ENCODE measurements at regions not wholly inside any gene's neighbourhood (a gene's known extent, or its start where the extent isn't known, plus 50 kb on each side); places are given as distances from the start of the nearest gene placed in this dataset.

DNA sequence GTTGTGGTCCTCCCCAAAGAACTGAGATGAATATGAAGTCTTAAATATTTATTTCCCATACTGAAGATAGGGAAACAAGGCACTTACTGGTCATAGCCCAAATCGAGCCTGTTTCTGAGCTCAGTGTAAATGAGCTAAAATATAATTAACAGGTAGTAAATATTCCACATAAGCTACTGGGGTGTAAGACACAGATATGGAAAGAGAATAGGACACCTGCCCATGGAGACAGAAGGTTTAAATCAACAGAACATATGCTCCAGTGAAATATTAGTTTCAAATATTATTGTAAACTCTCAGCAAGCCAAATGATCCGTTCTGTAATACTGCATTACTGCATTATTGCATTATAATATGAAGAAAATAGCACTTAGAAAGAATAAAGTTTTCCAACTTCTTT is 537.9 kb downstream of the ANKRD7 start:
- Histone ChIP-seq H2AFZ (ENCODE audit: low read depth, low read length) (no peak overlapping the region), H2BK120ac (ENCODE audit: low read depth, low read length) (no peak overlapping the region), H2BK15ac (ENCODE audit: low read depth, poor library complexity, severe bottlenecking) (no peak overlapping the region), H4K8ac (ENCODE audit: low read length) (no peak overlapping the region), H3K9ac (ENCODE audit: low read length) (no peak overlapping the region), H3K18ac (ENCODE audit: low read depth in 1 of 2, low read length in 2 of 2) (no peak overlapping the region), H3K14ac (ENCODE audit: low read length in 2 of 2) (no peak overlapping the region), H3K27me3 (ENCODE audit: control insufficient read depth in 1 of 2, insufficient read depth in 1 of 2, low read length in 2 of 2) (no peaks in the 10 kb centered on the region), H3K4me3 (ENCODE audit: insufficient read depth in 1 of 2, low read depth in 1 of 2, low read length in 2 of 2) (no peak overlapping the region), H2BK12ac (ENCODE audit: low read length in 2 of 2) (no peak overlapping the region), H3K9me3 (ENCODE audit: control insufficient read depth, low read length) (no peaks in the 10 kb centered on the region), H2AK5ac (ENCODE audit: low read length, severe bottlenecking) (no peak overlapping the region), H3K27ac (ENCODE audit: low read length, poor library complexity, severe bottlenecking) (no peak overlapping the region), H3K4ac (ENCODE audit: low read depth in 1 of 2, low read length in 2 of 2) (no peak overlapping the region), H3K79me1 (replicated peaks; ENCODE audit: low read length, poor library complexity, severe bottlenecking) (no peaks in the 10 kb centered on the region), H2BK5ac (ENCODE audit: low read depth, low read length, poor library complexity, severe bottlenecking) (no peak overlapping the region), H4K91ac (ENCODE audit: low read length) (no peak overlapping the region), H3K4me1 (ENCODE audit: control insufficient read depth, insufficient read depth, low read depth, low read length) (no peaks in the 10 kb centered on the region), H3K23ac (ENCODE audit: low read length in 2 of 2) (no peak overlapping the region), H3K36me3 (ENCODE audit: control insufficient read depth in 1 of 2, insufficient read depth in 2 of 2, low read depth in 1 of 2, low read length in 2 of 2) (no peaks in the 10 kb centered on the region), H3K4me2 (ENCODE audit: low read length, poor library complexity, severe bottlenecking) (no peak overlapping the region)
- DNase-seq, result no peak
- no CpG with 5 or more reads among the region's 2 CpGs for WGBS

DNA sequence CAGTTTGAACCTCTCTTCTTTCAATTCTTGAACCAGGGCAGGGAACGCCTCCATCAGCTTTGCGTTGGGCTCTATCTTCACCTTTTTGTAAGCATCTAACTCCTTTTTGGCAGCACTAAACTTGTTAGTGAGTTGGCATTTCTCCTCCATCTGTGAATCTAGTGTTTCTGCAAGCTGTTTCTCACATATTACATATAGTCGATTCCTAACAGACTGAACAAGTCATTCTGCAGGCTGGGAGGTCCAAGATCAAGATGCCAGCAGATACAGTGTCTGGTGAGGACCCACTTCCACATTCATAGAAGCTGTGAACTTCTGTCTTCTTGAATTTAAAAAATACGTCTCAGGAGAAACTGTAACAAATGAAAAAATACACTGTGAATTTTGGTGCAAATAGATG is 539.7 kb downstream of the ANKRD7 start:
- Histone ChIP-seq H3K4me2 (ENCODE audit: low read length, poor library complexity, severe bottlenecking) (no peak overlapping the region), H3K18ac (ENCODE audit: low read depth in 1 of 2, low read length in 2 of 2) (no peak overlapping the region), H2AK5ac (ENCODE audit: low read length, severe bottlenecking) (no peak overlapping the region), H2BK5ac (ENCODE audit: low read depth, low read length, poor library complexity, severe bottlenecking) (no peak overlapping the region), H3K27ac (ENCODE audit: low read length, poor library complexity, severe bottlenecking) (no peak overlapping the region), H2BK12ac (ENCODE audit: low read length in 2 of 2) (no peak overlapping the region), H3K27me3 (ENCODE audit: control insufficient read depth in 1 of 2, insufficient read depth in 1 of 2, low read length in 2 of 2) (no peaks in the 10 kb centered on the region), H3K4me3 (ENCODE audit: insufficient read depth in 1 of 2, low read depth in 1 of 2, low read length in 2 of 2) (no peak overlapping the region), H3K79me1 (replicated peaks; ENCODE audit: low read length, poor library complexity, severe bottlenecking) (no peaks in the 10 kb centered on the region), H2BK120ac (ENCODE audit: low read depth, low read length) (no peak overlapping the region), H3K36me3 (ENCODE audit: control insufficient read depth in 1 of 2, insufficient read depth in 2 of 2, low read depth in 1 of 2, low read length in 2 of 2) (no peaks in the 10 kb centered on the region), H2AFZ (ENCODE audit: low read depth, low read length) (no peak overlapping the region), H3K4ac (ENCODE audit: low read depth in 1 of 2, low read length in 2 of 2) (no peak overlapping the region), H4K8ac (ENCODE audit: low read length) (no peak overlapping the region), H2BK15ac (ENCODE audit: low read depth, poor library complexity, severe bottlenecking) (no peak overlapping the region), H4K91ac (ENCODE audit: low read length) (no peak overlapping the region), H3K14ac (ENCODE audit: low read length in 2 of 2) (no peak overlapping the region), H3K4me1 (ENCODE audit: control insufficient read depth, insufficient read depth, low read depth, low read length) (no peaks in the 10 kb centered on the region), H3K9me3 (ENCODE audit: control insufficient read depth, low read length) (no peaks in the 10 kb centered on the region), H3K23ac (ENCODE audit: low read length in 2 of 2) (no peak overlapping the region), H3K9ac (ENCODE audit: low read length) (no peak overlapping the region)
- 91% methylated on average over 4 of the region's 4 CpGs for WGBS
- no peak for DNase-seq

DNA sequence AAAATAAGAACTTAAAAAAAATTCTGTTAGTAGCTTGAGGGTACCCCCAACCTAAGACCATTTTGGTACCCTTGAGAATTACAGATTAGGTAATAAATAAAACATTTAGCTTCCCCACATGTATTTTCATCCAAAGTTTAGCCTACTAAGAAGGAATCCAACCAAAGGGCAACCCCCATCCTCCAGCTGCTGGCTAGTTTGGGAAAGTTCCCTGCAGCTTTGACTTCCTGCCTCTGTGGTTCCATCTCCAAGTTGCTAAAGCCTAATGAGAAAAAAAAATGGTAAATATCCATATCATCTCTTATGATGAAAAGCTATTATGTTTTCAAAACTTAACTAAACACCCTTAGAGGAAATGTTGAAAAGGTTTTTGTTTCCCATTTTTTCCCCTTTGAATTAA is 547.2 kb downstream of the ANKRD7 start:
- Histone ChIP-seq H3K36me3 (ENCODE audit: control insufficient read depth in 1 of 2, insufficient read depth in 2 of 2, low read depth in 1 of 2, low read length in 2 of 2) (no peaks in the 10 kb centered on the region), H2BK12ac (ENCODE audit: low read length in 2 of 2) (no peak overlapping the region), H2AK5ac (ENCODE audit: low read length, severe bottlenecking) (no peak overlapping the region), H3K9me3 (ENCODE audit: control insufficient read depth, low read length) (no peaks in the 10 kb centered on the region), H3K4me1 (ENCODE audit: control insufficient read depth, insufficient read depth, low read depth, low read length) (no peaks in the 10 kb centered on the region), H4K8ac (ENCODE audit: low read length) (no peak overlapping the region), H2BK5ac (ENCODE audit: low read depth, low read length, poor library complexity, severe bottlenecking) (no peak overlapping the region), H3K9ac (ENCODE audit: low read length) (no peak overlapping the region), H2BK120ac (ENCODE audit: low read depth, low read length) (no peak overlapping the region), H3K18ac (ENCODE audit: low read depth in 1 of 2, low read length in 2 of 2) (no peak overlapping the region), H3K4ac (ENCODE audit: low read depth in 1 of 2, low read length in 2 of 2) (no peak overlapping the region), H3K27ac (ENCODE audit: low read length, poor library complexity, severe bottlenecking) (no peak overlapping the region), H4K91ac (ENCODE audit: low read length) (no peak overlapping the region), H3K4me3 (ENCODE audit: insufficient read depth in 1 of 2, low read depth in 1 of 2, low read length in 2 of 2) (no peak overlapping the region), H2AFZ (ENCODE audit: low read depth, low read length) (no peak overlapping the region), H3K79me1 (replicated peaks; ENCODE audit: low read length, poor library complexity, severe bottlenecking) (no peaks in the 10 kb centered on the region), H2BK15ac (ENCODE audit: low read depth, poor library complexity, severe bottlenecking) (no peak overlapping the region), H3K14ac (ENCODE audit: low read length in 2 of 2) (no peak overlapping the region), H3K27me3 (ENCODE audit: control insufficient read depth in 1 of 2, insufficient read depth in 1 of 2, low read length in 2 of 2) (no peaks in the 10 kb centered on the region), H3K23ac (ENCODE audit: low read length in 2 of 2) (no peak overlapping the region), H3K4me2 (ENCODE audit: low read length, poor library complexity, severe bottlenecking) (no peak overlapping the region)
- DNase-seq, result no peak

DNA sequence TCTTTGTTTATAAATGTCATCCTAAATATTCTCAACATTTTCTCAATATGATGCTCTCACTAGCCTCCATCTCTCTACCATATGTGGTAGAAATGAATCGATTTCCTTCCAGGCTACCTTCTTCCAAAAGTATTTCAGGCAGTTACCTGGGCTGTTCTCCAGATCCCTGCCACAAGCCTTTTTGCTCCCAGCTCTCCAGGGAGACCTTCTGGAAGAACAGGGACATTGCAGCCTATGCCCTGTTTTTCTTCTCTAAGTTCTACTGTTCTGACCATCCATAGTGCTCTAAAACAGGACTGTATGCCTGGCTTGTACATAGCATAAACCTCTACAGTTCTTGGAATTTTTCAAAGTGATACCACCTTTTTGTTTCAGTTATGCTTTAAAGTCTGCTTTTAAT is 552.8 kb downstream of the ANKRD7 start:
- H3K27me3 ChIP-seq (ENCODE audit: control insufficient read depth in 1 of 2, insufficient read depth in 1 of 2, low read length in 2 of 2), result no peaks in the 10 kb centered on the region
- no peak overlapping the region for H2AFZ ChIP-seq (ENCODE audit: low read depth, low read length)
- H2BK15ac ChIP-seq (ENCODE audit: low read depth, poor library complexity, severe bottlenecking), result no peak overlapping the region
- H3K4ac ChIP-seq (ENCODE audit: low read depth in 1 of 2, low read length in 2 of 2), result no peak overlapping the region
- H3K36me3 ChIP-seq (ENCODE audit: control insufficient read depth in 1 of 2, insufficient read depth in 2 of 2, low read depth in 1 of 2, low read length in 2 of 2), result no peaks in the 10 kb centered on the region
- H3K23ac ChIP-seq (ENCODE audit: low read length in 2 of 2), result no peak overlapping the region
- H2BK12ac ChIP-seq (ENCODE audit: low read length in 2 of 2), result no peak overlapping the region
- H3K4me1 ChIP-seq (ENCODE audit: control insufficient read depth, insufficient read depth, low read depth, low read length), result no peaks in the 10 kb centered on the region
- no peak overlapping the region for H3K9ac ChIP-seq (ENCODE audit: low read length)
- no peak overlapping the region for H3K14ac ChIP-seq (ENCODE audit: low read length in 2 of 2)
- H2BK5ac ChIP-seq (ENCODE audit: low read depth, low read length, poor library complexity, severe bottlenecking), result no peak overlapping the region
- H4K8ac ChIP-seq (ENCODE audit: low read length), result no peak overlapping the region
- no peak overlapping the region for H3K4me2 ChIP-seq (ENCODE audit: low read length, poor library complexity, severe bottlenecking)
- no peak for DNase-seq
- H4K91ac ChIP-seq (ENCODE audit: low read length), result no peak overlapping the region
- H2BK120ac ChIP-seq (ENCODE audit: low read depth, low read length), result no peak overlapping the region
- H3K9me3 ChIP-seq (ENCODE audit: control insufficient read depth, low read length), result no peaks in the 10 kb centered on the region
- no peak overlapping the region for H3K27ac ChIP-seq (ENCODE audit: low read length, poor library complexity, severe bottlenecking)
- no peak overlapping the region for H3K4me3 ChIP-seq (ENCODE audit: insufficient read depth in 1 of 2, low read depth in 1 of 2, low read length in 2 of 2)
- WGBS, result 94% methylated on average over 1 of the region's 1 CpG
- H2AK5ac ChIP-seq (ENCODE audit: low read length, severe bottlenecking), result no peak overlapping the region
- no peak overlapping the region for H3K18ac ChIP-seq (ENCODE audit: low read depth in 1 of 2, low read length in 2 of 2)
- H3K79me1 ChIP-seq (replicated peaks; ENCODE audit: low read length, poor library complexity, severe bottlenecking), result no peaks in the 10 kb centered on the region

All from mesenchymal stem cell (in vitro differentiated cells and primary cell).